HFFc6 (cell line): ENCODE measurements at regions not wholly inside any gene's neighbourhood (a gene's known extent, or its start where the extent isn't known, plus 50 kb on each side); places are given as distances from the start of the nearest gene placed in this dataset.
"Not testable (repeated sequence)": the region's sequence is repeated elsewhere in the genome, so short reads cannot be mapped to it uniquely, and the experiment has no call there.

Experiments
- DNase-seq: peaks from one replicate; pipeline ENCODE4 v3.0.0-alpha.2; 2018
- H3K27ac Mint-ChIP-seq: 2 replicates; pipeline ENCODE4 v1.8.0; 2020; ENCODE audit warnings: mild to moderate bottlenecking, mixed read lengths
- H3K27me3 Mint-ChIP-seq: 2 replicates; pipeline ENCODE4 v1.8.0; 2021; ENCODE audit warnings: mild to moderate bottlenecking, moderate library complexity, mixed read lengths; ENCODE audit not compliant: insufficient read depth
- H3K36me3 Mint-ChIP-seq: 2 replicates; pipeline ENCODE4 v1.8.0; 2021; ENCODE audit warnings: low read depth, mixed read lengths
- H3K4me1 Mint-ChIP-seq: 2 replicates; pipeline ENCODE4 v1.8.0; 2020; ENCODE audit warnings: low read depth, mixed read lengths
- H3K4me3 Mint-ChIP-seq: 2 replicates; pipeline ENCODE4 v1.8.0; 2020; ENCODE audit warnings: mild to moderate bottlenecking, moderate library complexity, mixed read lengths
- H3K9me3 Mint-ChIP-seq: 2 replicates; pipeline ENCODE4 v1.8.0; 2020; ENCODE audit warnings: mild to moderate bottlenecking, mixed read lengths
- CTCF ChIP-seq: fragments of 200-600 bp; sonication (generic); IDR thresholded peaks from 2 replicates; pipeline ENCODE4 v1.5.0; 2021; ENCODE audit warnings: antibody characterized with exemption, mild to moderate bottlenecking

DNA sequence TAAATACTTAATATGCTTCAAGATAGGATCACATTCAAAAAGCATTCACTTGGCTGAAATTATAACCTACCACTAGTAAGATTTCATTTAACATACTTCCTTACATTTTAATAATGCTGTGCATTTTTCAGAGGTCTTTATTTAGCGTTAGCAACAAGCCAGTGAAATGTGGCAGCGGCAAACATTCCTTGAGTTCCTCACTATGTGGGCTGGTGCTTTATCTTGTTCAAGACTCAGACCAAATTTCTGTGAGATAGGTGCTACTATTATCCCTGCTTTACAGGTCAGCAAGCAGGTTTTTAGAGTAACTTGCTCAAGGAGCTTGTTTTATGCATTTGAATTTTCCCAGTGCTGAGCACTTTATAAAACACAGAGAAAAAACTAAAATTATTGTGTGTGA, 132.7 kb downstream of the PLPPR4 start:
- no peak for DNase-seq
- no peak overlapping the region for H3K4me3 Mint-ChIP-seq
- H3K36me3 Mint-ChIP-seq = no peaks in the 10 kb centered on the region
- no peak overlapping the region for H3K27ac Mint-ChIP-seq
- TF ChIP-seq CTCF = no peak
- H3K9me3 Mint-ChIP-seq = no peaks in the 10 kb centered on the region
- peaks cover 4% of the 10 kb centered on the region; the same call in 1 of the 2 replicates for H3K27me3 Mint-ChIP-seq
- no peaks in the 10 kb centered on the region for H3K4me1 Mint-ChIP-seq

- no peak for TF ChIP-seq CTCF
- DNase-seq = no peak
- no peaks in the 10 kb centered on the region for H3K36me3 Mint-ChIP-seq
- H3K27ac Mint-ChIP-seq = no peak overlapping the region
- peaks cover 4% of the 10 kb centered on the region; the same call in 1 of the 2 replicates for H3K27me3 Mint-ChIP-seq
- no peaks in the 10 kb centered on the region for H3K9me3 Mint-ChIP-seq
- no peaks in the 10 kb centered on the region for H3K4me1 Mint-ChIP-seq
- no peak overlapping the region for H3K4me3 Mint-ChIP-seq
Measured at GRCh38 chr1:99397863-99398262, 133.6 kb downstream of the PLPPR4 start.

- H3K27me3 Mint-ChIP-seq, DNase-seq, H3K4me3 Mint-ChIP-seq, H3K36me3 Mint-ChIP-seq, H3K9me3 Mint-ChIP-seq, H3K27ac Mint-ChIP-seq, H3K4me1 Mint-ChIP-seq: not testable (repeated sequence)
Measured at GRCh38 chr1:99401556-99401955, 137.3 kb downstream of the PLPPR4 start.

DNA sequence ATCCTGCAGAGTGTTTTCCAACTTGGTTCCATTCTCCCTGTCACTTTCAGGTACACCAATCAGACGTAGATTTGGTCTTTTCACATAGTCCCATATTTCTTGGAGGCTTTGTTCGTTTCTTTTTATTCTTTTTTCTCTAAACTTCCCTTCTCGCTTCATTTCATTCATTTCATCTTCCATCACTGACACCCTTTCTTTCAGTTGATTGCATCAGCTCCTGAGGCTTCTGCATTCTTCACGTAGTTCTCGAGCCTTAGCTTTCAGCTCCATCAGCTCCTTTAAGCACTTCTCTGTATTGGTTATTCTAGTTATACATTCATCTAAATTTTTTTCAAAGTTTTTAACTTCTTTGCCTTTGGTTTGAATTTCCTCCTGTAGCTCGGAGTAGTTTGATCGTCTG, 140.1 kb downstream of the PLPPR4 start:
- not testable (repeated sequence) for H3K27ac Mint-ChIP-seq, DNase-seq, H3K9me3 Mint-ChIP-seq, H3K4me3 Mint-ChIP-seq, H3K4me1 Mint-ChIP-seq, H3K36me3 Mint-ChIP-seq, H3K27me3 Mint-ChIP-seq

GRCh38 chr1:99405325-99405724, 141.0 kb downstream of the PLPPR4 start:
- not testable (repeated sequence) for H3K9me3 Mint-ChIP-seq, DNase-seq, H3K36me3 Mint-ChIP-seq, H3K4me1 Mint-ChIP-seq, H3K27me3 Mint-ChIP-seq, H3K27ac Mint-ChIP-seq, H3K4me3 Mint-ChIP-seq

- Mint-ChIP-seq H3K4me3 (no peak overlapping the region), H3K27me3 (no peaks in the 10 kb centered on the region), H3K4me1 (no peaks in the 10 kb centered on the region), H3K9me3 (no peaks in the 10 kb centered on the region), H3K36me3 (no peaks in the 10 kb centered on the region), H3K27ac (no peak overlapping the region)
- DNase-seq = no peak
- no peak for TF ChIP-seq CTCF
Measured at GRCh38 chr1:99407018-99407417, 142.7 kb downstream of the PLPPR4 start.

DNA sequence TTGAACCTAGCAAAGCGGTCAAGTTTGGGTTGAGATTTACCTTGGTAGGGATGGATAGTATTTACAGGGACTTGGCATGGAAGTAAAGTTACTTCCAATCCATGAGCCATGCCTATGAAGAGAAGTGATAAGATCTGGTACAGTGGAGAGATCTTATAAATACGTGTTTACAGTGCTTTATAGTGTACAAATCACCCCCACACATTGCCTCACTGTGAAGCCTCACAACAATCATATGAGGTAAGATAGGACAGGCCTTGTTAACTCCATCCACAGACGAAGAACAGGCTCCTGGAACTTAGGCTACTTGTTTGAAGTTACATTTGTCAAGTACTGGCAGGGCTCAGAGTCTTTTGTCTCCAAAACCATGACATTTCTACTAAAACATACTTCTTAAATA, 159.8 kb downstream of the PLPPR4 start:
- DNase-seq = no peak

More for the DNA sequence above, 159.8 kb downstream of the PLPPR4 start:
- peaks cover 3% of the 10 kb centered on the region; the same call in 1 of the 2 replicates for H3K9me3 Mint-ChIP-seq
- H3K4me3 Mint-ChIP-seq = no peak overlapping the region
- no peaks in the 10 kb centered on the region for H3K4me1 Mint-ChIP-seq
- H3K36me3 Mint-ChIP-seq = no peaks in the 10 kb centered on the region
- no peak overlapping the region for H3K27ac Mint-ChIP-seq
- H3K27me3 Mint-ChIP-seq = no peaks in the 10 kb centered on the region
- no peak for TF ChIP-seq CTCF
